HFFc6 (cell line): ENCODE measurements at regions not wholly inside any gene's neighbourhood (a gene's known extent, or its start where the extent isn't known, plus 50 kb on each side); places are given as distances from the start of the nearest gene placed in this dataset.

Experiments used
- DNase-seq: peaks from one replicate; pipeline ENCODE4 v3.0.0-alpha.2; 2018
- H3K27ac Mint-ChIP-seq: 2 replicates; pipeline ENCODE4 v1.8.0; 2020; ENCODE audit warnings: mild to moderate bottlenecking, mixed read lengths
- H3K27me3 Mint-ChIP-seq: 2 replicates; pipeline ENCODE4 v1.8.0; 2021; ENCODE audit warnings: mild to moderate bottlenecking, moderate library complexity, mixed read lengths; ENCODE audit not compliant: insufficient read depth
- H3K36me3 Mint-ChIP-seq: 2 replicates; pipeline ENCODE4 v1.8.0; 2021; ENCODE audit warnings: low read depth, mixed read lengths
- H3K4me1 Mint-ChIP-seq: 2 replicates; pipeline ENCODE4 v1.8.0; 2020; ENCODE audit warnings: low read depth, mixed read lengths
- H3K4me3 Mint-ChIP-seq: 2 replicates; pipeline ENCODE4 v1.8.0; 2020; ENCODE audit warnings: mild to moderate bottlenecking, moderate library complexity, mixed read lengths
- H3K9me3 Mint-ChIP-seq: 2 replicates; pipeline ENCODE4 v1.8.0; 2020; ENCODE audit warnings: mild to moderate bottlenecking, mixed read lengths
- TF ChIP-seq, protein P1 (sequence below): fragments of 200-600 bp; sonication (generic); IDR thresholded peaks from 2 replicates; pipeline ENCODE4 v1.5.0; 2021; ENCODE audit warnings: antibody characterized with exemption, mild to moderate bottlenecking

- H3K9me3 Mint-ChIP-seq = peaks cover 13% of the 10 kb centered on the region
- no peak overlapping the region for H3K4me3 Mint-ChIP-seq
- no peaks in the 10 kb centered on the region for H3K4me1 Mint-ChIP-seq
- TF ChIP-seq, protein P1, sequence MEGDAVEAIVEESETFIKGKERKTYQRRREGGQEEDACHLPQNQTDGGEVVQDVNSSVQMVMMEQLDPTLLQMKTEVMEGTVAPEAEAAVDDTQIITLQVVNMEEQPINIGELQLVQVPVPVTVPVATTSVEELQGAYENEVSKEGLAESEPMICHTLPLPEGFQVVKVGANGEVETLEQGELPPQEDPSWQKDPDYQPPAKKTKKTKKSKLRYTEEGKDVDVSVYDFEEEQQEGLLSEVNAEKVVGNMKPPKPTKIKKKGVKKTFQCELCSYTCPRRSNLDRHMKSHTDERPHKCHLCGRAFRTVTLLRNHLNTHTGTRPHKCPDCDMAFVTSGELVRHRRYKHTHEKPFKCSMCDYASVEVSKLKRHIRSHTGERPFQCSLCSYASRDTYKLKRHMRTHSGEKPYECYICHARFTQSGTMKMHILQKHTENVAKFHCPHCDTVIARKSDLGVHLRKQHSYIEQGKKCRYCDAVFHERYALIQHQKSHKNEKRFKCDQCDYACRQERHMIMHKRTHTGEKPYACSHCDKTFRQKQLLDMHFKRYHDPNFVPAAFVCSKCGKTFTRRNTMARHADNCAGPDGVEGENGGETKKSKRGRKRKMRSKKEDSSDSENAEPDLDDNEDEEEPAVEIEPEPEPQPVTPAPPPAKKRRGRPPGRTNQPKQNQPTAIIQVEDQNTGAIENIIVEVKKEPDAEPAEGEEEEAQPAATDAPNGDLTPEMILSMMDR = no peak
- H3K36me3 Mint-ChIP-seq = no peaks in the 10 kb centered on the region
- no peaks in the 10 kb centered on the region; the same call in 1 of the 2 replicates for H3K27me3 Mint-ChIP-seq
- H3K27ac Mint-ChIP-seq = no peak overlapping the region
- no peak for DNase-seq
These were observed 179.3 kb upstream of the DTNBP1 start for GRCh38 chr6:15841937-15842726.

GRCh38 chr6:15839969-15840541 is 177.2 kb upstream of the DTNBP1 start:
- Mint-ChIP-seq H3K36me3 (no peaks in the 10 kb centered on the region), H3K27me3 (no peaks in the 10 kb centered on the region; the same call in 1 of the 2 replicates), H3K27ac (no peak overlapping the region), H3K9me3 (peaks cover 16% of the 10 kb centered on the region), H3K4me3 (no peak overlapping the region), H3K4me1 (no peaks in the 10 kb centered on the region)
- TF ChIP-seq, protein P1 = no peak
- no peak for DNase-seq

DNA sequence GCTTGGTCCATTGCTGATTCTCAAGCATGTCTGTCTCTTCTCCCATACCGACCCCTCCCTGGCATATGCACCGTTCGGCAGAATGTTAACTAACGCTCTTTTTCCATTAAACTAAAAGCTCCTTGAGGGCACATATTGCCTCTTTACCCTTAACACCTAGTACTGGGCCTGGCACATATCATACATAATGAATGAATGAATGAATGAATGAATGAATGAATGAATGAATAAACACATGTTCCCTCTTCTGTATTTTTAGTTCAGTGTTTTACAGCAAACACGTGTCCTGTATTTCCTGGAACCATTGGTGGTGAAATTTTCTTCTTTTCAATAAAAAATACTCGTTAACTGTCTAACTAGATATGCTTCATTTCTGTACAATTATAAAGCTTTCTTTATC is 174.4 kb upstream of the DTNBP1 start:
- Mint-ChIP-seq H3K36me3 (no peaks in the 10 kb centered on the region), H3K4me1 (no peaks in the 10 kb centered on the region), H3K9me3 (peaks cover 9% of the 10 kb centered on the region), H3K4me3 (no peak overlapping the region), H3K27ac (no peak overlapping the region), H3K27me3 (no peaks in the 10 kb centered on the region)
- TF ChIP-seq, protein P1 = no peak
- DNase-seq = no peak

DNA sequence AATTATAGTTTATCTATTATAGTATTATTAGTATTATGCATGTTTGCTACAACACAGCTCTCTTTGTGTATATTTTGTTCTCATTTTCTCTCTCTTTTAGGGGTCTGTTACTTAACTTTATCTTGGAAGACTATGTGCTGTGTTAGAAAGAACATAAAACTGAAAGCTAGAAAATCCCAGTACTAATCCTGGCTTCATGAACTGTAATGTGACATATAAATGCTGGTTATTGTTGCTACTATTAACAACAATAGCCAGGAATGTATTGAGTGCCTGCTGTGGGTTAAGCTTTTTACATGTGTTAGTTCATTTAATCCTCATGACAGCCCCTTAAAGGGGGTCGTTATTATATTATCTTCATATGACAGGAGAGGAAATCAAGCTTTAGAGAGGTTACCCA is 170.0 kb upstream of the DTNBP1 start:
- Mint-ChIP-seq H3K9me3 (peaks cover 9% of the 10 kb centered on the region), H3K27ac (no peak overlapping the region), H3K4me3 (no peak overlapping the region), H3K36me3 (no peaks in the 10 kb centered on the region), H3K4me1 (no peaks in the 10 kb centered on the region), H3K27me3 (peaks cover 3% of the 10 kb centered on the region; the same call in 1 of the 2 replicates)
- TF ChIP-seq, protein P1 = no peak
- DNase-seq = no peak

- TF ChIP-seq, protein P1 = no peak
- H3K9me3 Mint-ChIP-seq = peaks cover 29% of the 10 kb centered on the region
- H3K4me3 Mint-ChIP-seq = no peak overlapping the region
- no peaks in the 10 kb centered on the region for H3K36me3 Mint-ChIP-seq
- DNase-seq = no peak
- H3K27ac Mint-ChIP-seq = no peak overlapping the region
- H3K4me1 Mint-ChIP-seq = no peaks in the 10 kb centered on the region
- H3K27me3 Mint-ChIP-seq = peaks cover 3% of the 10 kb centered on the region; the same call in 1 of the 2 replicates
These were observed 166.3 kb upstream of the DTNBP1 start for GRCh38 chr6:15829156-15829555.
